T-helper 1 cell (primary cell): ENCODE measurements at regions not wholly inside any gene's neighbourhood (a gene's known extent, or its start where the extent isn't known, plus 50 kb on each side); places are given as distances from the start of the nearest gene placed in this dataset.
"Not testable (repeated sequence)": the region's sequence is repeated elsewhere in the genome, so short reads cannot be mapped to it uniquely, and the experiment has no call there.

Experiments used
- DNase-seq, 5 donors: peaks; one replicate each; pipeline ENCODE4 v3.0.0-alpha.2; 2012 to 2020

DNA sequence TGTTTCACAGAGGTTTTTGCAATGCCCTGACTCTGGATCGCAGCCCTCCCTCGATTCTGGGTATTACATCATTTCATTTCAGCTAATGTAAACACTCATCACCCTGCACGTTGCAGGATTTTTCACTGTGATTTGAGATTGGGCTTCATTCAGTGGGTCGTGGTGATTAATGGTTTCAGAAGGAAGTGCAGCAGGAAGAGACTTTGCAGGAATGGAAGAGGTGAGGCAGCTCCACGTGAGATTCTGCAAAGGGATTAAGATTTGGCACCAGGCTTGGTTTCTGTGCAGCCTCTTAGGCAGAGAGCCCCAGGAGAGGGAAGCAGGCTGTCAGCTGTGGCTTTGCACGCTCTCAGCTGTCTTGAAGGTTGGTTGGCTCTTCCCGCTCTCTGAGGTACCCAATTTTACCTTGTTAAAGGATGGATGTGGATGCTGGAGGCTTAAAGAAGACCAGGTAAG is 95.2 kb downstream of the PLCE1 start:
- DNase-seq = no peak

DNA sequence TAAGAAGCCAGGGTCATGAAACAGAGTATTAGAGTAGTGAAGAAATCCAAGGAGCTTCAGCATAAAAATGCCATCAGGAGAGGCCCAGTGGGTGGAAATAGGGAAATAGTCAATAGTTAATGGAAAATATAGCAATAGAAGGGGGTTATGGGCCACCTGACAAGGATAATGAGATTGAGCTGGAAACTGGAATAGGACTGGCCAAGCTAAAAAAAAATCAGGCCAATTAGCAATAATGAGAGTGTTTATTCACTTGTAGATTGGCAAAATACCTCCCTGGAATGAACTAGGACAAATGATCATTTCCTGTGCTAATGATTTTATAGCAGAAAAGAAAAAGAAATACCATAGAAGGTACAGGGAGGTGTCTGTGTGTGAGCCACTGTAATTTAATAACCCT is 97.9 kb downstream of the PLCE1 start:
- no peak for DNase-seq

DNA sequence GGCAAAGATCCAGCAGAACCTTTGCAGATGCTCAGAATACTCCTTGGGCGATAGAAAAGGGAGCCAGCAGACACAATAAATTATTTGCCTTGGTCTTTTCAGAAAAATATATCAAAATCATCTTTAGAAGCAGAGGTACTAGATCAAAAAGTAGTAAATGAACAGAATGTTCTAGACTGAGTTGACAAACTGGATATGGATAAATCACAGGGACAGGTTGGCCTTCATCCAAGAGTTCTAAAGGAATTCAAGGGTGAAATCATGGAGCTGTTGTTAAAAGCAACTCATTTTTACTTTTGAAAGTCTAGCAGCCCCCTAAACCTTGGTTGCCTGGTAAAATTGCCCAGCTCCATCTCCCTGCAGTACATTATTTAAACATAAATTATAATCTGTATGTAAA is 99.1 kb downstream of the PLCE1 start:
- no peak for DNase-seq

DNA sequence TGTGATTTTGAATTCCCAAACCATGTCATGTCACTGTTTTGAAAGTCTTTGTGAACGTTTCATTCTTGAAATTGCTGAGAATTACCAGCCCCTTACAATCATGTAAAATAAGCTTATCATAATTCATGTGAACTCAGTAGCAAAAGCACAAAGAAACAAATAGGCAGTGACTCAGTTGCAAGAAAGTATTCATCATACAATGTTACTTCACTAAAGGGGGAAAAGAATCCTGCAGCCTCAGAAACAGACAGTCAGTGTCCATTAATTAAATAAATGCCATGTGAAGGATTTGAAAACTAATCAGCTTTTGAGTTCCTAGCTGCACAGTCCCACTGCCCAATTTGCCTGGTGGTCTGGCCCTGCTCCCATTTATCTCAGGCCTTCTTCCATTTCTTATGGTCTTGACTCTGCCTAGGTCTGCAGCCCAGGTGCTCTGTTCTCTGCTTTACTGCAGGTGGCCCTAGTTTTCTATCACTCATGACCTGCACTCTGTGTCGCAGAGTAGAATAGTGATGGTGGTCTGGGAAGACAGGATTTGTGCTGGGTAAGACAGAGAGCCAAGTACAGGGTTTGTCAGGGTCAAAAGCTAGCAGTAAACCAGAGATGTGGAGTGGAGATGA is 99.7 kb downstream of the PLCE1 start:
- DNase-seq = no peak

DNA sequence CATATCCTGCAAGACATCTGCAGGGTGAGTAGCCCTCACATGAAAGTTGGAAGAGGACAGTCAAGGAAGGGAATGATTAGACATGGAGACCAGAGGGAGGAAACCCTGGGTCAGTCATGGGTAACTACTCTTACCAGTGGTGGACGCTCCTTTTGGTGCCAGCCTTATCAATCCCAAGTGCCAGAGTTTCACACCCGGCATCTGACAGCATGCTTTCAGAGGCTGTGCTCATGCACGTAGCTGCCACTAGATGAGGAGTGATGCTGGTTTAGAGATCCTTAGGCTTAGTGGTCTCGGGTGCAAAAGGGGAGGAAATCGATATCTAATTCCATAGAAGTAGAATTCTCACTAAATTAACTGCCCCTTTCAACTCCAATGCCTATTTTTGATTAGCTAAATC is 100.8 kb downstream of the PLCE1 start:
- no peak for DNase-seq

DNA sequence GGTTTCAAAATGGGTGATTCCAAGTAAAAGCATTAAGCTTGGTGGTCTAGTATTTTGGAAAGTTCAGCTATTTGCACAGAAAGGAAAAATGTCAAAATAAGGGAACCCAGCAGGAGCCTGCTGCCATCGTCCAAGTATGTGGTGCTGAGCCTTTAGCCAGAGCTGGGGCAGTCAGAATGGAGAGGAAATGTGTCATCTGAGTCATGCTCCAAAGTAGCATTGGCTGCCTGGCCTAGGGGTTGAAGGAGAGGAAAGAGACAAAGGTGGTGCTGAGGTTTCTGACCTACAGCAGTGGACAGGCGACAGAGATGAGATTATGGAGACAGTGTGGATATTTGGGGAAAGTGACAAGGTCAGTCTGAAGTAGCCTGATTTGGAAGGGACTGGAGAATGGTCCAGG is 103.9 kb downstream of the PLCE1 start:
- DNase-seq = no peak

DNA sequence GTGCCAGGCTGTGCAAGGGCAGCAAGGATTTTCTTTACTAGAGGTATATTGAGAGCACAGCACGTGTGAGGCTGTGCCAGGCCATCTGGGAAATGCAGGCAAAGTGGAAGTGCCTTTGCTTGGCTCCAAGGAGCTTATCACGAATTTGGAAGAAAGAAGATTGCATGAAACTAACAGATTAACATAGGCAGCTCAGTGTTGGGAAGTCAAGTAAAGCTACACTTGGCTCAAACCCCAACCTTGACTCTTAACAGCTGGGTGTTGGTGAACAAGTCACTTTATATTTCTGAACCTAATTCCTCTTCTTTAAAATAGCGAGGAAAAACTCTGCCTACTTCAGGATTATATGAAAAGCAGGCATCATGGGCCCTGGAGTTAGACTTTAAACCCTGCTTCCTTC is 105.2 kb downstream of the PLCE1 start:
- no peak for DNase-seq

DNA sequence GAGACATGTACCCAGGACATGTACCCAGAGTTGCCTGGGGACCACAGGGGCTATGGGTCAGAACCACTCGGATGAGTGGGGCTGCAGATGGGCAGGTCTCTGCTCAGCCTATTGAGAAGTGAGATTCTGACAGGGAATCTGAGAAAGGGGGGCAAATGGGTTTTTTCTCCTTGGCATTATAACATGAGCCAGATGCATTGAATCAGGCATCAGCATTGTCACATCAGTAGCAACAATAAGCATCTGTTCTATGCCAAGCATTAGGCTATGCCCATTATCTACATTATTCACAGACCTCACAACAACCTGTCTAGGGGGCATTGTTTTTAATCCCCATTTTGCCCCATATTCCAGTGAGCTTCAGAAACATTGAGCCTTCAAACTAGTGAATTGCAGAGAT is 108.2 kb downstream of the PLCE1 start:
- no peak for DNase-seq

DNA sequence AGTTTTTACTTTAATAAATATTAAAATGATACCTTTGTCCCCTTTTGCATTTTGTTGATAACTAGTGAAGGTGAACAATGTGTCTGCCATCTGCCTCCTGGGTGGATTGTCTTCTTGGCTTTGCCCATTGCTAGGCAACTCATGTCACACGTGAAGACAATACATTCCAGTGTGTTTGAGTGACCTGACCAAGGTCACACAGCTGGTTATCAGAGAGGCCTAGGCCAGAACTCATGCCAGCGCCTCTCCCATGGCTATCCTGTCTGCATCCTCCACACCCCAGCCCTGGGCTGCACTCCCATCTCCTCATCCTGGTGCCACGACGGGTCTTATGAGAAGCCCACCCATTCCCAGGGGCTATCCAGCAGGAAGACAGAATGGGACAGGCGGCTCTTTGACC is 108.7 kb downstream of the PLCE1 start:
- no peak for DNase-seq

DNA sequence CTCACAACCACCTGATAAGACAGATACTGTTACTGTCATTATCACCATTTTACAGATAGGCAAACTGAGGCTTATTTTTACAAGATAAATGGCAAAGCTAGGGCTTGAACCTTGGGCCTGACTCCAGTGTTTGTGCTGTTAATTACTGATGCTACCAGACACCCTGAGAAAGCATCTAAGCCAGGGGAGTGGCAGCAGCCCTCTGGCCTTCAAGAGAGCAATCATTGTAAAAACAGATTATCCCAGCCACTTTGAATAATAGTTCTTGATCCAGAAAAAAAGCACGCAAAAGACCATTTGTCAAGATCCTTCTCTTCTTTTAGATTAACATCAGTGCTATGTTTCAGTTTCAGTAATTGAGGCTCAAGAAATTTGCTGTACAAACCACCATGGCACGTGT is 109.5 kb downstream of the PLCE1 start:
- DNase-seq = no peak

DNA sequence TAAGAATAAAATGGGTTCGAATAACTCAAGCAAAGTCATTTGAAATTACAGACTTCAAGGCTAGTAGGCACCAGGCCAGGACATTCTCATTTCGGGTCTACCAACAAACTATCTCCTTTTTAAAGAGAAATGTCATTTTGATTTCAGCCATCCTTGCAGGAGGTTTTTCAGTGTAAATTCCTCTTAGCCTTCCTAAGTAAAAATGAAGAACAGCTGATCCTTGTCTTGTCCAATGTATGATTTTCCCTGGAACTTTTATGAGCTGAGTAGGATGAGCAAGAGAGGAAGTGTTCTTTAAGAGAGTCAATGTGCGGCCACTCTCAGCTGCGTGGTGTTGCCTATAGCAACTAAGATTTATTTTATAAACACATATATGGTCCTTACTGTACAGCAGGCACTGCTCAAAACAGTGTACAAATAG is 110.1 kb downstream of the PLCE1 start:
- DNase-seq = no peak

DNA sequence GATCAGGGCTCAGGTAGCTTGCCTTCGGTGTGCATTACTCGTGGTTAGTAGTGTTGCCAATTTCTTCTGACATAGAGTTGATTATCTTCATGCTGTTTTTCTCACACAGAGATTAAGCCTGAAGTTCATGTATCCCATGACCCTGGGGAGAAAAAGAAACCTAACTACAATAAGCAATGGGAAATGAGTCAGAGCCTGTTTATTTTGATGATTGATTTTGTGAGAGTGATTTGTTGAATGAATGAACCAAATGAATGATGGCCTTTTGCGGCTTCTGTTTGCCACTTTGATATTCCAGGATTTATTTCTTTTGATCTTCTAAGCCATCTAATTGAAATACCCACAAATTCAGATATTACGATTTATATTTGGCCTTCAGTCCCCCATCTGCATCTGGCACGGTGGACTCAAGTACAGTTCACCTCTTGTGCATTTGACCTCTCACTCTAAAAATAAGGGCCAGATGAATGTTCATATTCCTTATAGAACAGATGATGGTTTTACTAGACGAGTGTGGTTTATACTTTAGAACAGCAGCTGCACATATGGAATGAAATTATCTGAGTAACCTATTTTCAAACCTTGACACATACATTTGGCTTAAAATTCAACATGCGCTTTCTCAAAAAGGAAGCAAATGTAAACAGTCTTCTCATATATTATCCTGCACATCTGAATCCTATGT is 110.7 kb downstream of the PLCE1 start:
- DNase-seq = no peak

DNA sequence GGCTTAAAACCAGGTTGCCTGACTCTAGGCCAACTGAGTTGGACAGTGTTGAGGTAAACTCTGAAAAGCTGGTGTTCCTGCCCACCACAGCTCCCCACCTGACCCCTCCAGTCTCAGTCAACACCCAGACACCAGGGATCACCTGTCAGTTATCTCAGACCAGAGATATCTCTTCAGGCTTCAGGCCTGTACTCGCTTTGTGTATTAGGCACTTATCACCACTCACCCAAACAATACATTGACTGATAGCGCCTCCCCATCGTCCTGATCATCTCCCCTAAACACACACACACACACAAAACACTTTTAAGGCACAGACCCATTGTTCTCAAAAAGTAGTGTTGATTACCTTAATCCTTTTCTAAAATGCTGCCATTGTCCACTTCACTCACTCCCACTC is 111.5 kb downstream of the PLCE1 start:
- no peak for DNase-seq

DNA sequence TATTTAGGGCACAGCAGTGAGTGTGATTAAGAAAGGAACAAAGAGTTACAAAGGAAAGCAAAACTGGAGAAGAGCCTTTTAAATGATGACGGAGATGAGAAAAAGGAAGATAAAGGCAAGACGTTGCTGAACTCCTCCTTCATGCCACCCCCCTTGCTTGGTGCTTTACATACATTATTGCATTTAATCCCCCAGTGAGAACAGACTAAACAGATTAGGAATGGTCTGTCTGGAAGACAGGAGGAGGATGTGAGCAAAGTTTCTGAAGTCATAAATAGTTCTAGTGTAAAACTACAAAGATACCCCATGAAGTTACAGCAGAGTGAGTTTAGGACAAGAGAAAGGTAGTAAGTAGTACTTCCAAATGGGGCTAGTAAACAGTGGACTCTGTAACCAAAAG is 113.5 kb downstream of the PLCE1 start:
- no peak for DNase-seq

DNA sequence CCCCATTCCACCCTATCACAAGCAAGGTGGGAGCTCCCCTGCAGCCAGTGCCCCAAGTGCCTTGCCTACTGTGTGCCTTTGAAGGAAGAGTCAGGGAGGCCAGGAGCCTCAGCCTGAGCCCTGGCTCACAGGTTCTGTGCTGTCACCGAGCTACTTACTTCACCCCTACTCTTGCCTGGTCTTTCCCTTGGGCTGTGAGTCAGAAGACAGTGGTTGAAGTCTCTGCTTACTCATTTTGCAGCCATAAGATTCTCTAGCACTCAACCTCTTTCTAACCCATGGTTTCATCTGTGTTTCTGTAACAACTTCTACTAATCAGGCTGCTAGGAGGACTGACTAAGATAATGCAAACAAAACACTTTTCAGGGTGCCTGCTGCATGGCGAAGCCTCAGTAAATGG is 114.5 kb downstream of the PLCE1 start:
- no peak for DNase-seq

DNA sequence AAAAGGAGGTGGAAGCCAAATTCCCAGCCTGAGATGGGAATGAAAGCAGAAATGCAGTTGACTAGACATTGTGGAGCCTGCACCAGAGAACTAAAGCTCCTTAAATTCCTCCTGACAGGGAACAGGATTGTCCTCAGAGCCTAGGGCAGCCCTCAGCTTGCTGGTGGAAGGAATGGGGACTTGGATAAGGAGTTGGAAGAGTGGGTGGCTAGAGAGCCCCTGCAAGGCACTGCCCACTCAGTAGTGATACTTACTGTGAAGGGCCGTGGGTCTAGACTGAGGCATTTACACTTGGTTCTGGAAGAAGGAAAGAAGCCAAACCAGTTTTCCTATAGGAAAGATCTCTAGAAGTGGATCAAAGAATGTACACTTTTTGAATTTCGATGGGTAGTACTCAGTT is 117.6 kb downstream of the PLCE1 start:
- no peak for DNase-seq

DNA sequence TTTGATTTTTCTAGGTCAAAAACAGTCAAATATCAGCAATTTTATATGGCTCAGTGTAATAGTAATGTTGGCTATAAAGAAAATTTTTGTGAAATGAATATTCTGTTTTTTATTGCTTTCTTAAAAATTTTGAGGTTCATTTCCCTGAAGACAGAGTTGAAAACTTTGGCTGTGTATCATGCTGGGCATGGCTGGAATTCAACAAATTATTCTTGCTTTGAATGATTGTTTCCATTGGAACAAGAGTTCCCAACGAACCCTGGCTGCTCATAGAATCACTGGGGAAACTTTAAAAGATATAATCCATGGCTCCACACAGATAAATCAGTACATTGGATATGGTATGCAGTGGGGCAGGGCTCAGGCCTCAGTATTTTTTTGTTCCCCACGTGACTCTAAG is 118.6 kb downstream of the PLCE1 start:
- no peak for DNase-seq

DNA sequence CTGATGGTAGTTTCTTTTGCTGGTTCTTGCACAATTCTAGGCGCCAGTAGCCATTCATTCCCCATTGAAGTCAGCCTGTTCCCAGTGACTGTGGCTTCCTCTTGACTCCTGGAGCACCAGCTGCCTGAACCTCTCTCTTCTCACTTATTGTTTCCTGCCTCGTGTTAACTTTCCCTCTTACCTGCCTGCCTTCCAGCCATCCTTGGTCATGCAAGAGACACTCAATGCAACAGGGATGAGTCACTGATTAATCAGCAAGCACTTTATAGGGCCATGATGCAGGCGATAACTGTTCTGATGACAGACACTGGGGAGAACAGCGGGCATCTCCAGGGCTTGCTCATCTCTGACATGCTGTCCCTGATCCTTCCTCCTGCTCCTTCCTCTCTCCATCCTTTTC is 122.0 kb downstream of the PLCE1 start:
- DNase-seq = no peak

DNA sequence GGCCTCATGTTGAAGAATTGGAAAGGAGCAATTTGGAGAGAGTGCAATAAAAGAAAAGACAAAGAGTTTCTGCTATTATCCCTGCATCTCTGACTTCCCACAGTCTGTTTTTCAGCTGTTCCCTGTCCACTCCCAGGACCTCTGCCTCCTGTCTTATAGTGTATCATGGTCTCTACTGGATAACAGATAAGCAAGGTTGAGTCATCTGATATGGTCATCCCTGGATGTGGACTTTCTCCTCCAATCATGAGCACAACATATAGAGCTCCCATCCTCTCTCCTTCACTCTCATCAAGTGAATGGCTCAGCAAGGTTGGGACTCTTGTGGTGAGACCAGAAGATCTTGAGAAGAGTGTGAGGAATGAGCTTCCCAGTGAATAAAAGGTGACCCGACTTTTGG is 123.1 kb downstream of the PLCE1 start:
- no peak for DNase-seq

DNA sequence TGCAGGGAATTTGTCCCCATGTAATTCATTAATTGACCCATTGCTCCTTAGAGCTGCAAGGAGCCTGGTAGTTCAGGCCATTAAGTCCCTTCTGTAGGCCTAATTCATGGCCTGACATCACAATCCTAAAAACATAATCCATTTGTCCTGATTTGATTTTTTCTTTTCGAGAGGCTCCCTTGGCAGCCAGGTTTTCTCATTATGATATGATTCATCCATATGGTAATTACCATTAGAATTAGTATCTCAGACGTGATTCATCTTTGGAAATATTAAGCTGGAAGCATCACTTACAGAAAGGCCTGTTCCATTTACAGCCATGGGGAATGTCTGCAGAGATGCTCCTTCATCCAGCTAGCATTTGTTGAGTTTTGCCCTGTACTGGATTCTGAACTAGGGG is 128.5 kb downstream of the PLCE1 start:
- no peak for DNase-seq

DNA sequence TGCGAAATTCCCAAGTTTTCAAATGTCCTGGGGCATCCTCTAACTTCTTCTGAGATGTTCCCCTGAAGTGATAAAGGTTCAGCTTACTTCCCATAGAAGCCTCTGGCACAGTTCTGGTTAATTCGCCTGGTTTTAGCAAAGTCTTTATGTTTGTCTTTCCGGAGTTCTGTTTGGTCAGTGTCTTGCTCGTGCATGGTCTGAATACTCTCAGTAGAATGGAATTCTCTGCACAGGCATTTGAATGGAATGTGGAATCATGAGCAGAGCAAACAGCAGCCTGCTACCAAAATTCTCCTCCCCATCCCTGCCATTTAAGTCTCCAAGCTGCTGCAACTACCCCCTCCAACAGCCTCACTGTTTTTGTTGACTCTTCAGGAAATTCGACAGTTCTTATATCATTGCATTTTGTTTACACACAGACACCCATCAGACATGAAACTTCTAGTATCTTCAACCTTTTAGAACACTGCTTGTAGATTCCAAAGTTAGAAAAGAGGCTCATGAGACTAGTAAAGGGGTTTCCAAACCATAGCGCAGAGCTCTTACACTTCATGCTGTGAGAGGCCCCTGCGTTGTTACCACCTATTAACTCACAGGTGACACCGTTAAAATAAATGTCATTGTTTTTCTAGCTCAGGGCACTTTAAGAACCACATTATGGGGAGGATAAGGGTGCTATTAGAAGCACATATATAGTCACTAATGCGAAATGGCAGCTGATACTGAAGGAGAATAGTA is 129.7 kb downstream of the PLCE1 start:
- DNase-seq = no peak

DNA sequence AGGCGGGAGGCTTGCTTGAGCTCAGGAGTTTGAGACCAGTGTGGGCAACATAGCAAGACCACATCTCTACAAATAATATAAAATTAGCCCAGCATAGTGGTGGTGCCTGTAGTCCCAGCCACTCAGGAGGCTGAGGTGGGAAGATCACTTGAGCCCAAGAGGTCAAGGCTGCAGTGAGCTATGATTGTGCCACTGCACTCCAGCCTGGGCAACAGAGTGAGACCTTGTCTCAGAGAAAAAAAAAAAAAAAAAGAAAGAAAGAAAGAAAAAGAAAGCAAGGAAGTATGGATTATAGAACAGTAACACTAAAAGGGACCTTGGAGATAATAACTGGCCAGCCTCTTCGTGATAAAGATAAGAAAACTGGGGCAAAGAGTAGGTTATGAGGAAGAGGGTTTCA is 130.4 kb downstream of the PLCE1 start:
- not testable (repeated sequence) for DNase-seq

DNA sequence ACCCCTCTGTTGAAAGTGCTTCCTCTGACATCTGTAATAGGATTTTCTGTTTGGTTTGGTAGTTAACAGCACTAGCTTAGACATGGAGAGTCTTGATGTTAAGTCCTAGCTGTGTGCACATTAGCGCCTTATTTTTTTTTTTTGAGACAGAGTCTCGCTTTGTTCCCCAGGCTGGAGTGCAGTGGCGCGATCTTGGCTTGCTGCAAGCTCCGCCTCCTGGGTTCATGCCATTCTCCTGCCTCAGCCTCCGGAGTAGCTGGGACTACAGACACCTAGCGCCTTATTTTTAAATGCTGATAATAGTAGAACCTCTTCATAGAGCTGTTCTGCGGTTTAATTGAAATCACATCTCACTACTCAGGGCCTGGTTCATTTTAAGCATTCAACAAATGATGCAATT is 131.5 kb downstream of the PLCE1 start:
- DNase-seq = not testable (repeated sequence)

DNA sequence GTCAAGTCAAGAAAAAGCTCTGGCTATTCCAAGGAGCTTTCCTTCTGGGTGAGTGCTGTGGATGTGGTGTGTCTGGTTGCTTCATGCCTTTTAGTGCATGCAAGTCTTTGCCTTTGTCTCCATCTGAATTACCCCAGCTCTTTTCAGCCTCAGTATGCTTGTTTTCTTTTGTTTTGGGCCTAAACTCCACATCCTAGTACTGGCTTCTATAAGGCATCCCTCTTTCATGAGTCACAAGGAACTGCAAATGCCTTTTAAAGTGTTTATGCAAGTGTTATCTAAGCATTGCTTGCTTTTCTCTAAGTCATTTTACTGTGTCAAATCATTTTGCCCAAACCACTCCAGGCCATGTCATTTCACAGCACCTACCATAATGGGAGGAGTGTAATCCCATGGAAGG is 132.1 kb downstream of the PLCE1 start:
- no peak for DNase-seq
